ENCODE measurements at regions not wholly inside any gene's neighbourhood (a gene's known extent, or its start where the extent isn't known, plus 50 kb on each side); places are given as distances from the start of the nearest gene placed in this dataset.

GRCh38 chr7:50185951-50186682 is 93.1 kb upstream of the ZPBP start:
- no peak overlapping the region for H3K27ac ChIP-seq
- no peaks in the 10 kb centered on the region for H3F3A ChIP-seq (ENCODE audit: low read depth)
- H3K4me1 Mint-ChIP-seq: peaks cover 6% of the 10 kb centered on the region
- H3K79me2 ChIP-seq (ENCODE audit: low read depth): no peaks in the 10 kb centered on the region
- no peak overlapping the region for H3K27ac Mint-ChIP-seq
- no peak overlapping the region for H3K4me2 ChIP-seq
- H4K20me1 ChIP-seq (ENCODE audit: low read depth): no peaks in the 10 kb centered on the region
- TF ChIP-seq, protein P1, sequence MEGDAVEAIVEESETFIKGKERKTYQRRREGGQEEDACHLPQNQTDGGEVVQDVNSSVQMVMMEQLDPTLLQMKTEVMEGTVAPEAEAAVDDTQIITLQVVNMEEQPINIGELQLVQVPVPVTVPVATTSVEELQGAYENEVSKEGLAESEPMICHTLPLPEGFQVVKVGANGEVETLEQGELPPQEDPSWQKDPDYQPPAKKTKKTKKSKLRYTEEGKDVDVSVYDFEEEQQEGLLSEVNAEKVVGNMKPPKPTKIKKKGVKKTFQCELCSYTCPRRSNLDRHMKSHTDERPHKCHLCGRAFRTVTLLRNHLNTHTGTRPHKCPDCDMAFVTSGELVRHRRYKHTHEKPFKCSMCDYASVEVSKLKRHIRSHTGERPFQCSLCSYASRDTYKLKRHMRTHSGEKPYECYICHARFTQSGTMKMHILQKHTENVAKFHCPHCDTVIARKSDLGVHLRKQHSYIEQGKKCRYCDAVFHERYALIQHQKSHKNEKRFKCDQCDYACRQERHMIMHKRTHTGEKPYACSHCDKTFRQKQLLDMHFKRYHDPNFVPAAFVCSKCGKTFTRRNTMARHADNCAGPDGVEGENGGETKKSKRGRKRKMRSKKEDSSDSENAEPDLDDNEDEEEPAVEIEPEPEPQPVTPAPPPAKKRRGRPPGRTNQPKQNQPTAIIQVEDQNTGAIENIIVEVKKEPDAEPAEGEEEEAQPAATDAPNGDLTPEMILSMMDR (IDR thresholded peaks at IDR 0.05): no peak
- TF ChIP-seq EZH2phosphoT487 (IDR thresholded peaks at IDR 0.05): no peak
- no peak for TF ChIP-seq EZH2 (IDR thresholded peaks at IDR 0.05)
- H3K36me3 Mint-ChIP-seq: no peaks in the 10 kb centered on the region
- no peak for DNase-seq (ENCODE audit: low spot score)
- no peaks in the 10 kb centered on the region for H3K9me3 ChIP-seq (ENCODE audit: low read depth)
- H3K27me3 ChIP-seq: no peaks in the 10 kb centered on the region
- H3K27me3 Mint-ChIP-seq (ENCODE audit: insufficient read depth, low read depth): no peaks in the 10 kb centered on the region
- no peak overlapping the region for H3K9ac ChIP-seq
- peaks cover 2% of the 10 kb centered on the region for H3K9me3 Mint-ChIP-seq
- H3K4me3 ChIP-seq: no peak overlapping the region
- H2AFZ ChIP-seq (replicated peaks): no peak overlapping the region
- no peak overlapping the region for H3K4me3 Mint-ChIP-seq
- H3K4me1 ChIP-seq: no peaks in the 10 kb centered on the region
- H3K36me3 ChIP-seq: no peaks in the 10 kb centered on the region

- H3K4me2 ChIP-seq: no peak overlapping the region
- H2AFZ ChIP-seq (replicated peaks): no peak overlapping the region
- H4K20me1 ChIP-seq (ENCODE audit: low read depth): no peaks in the 10 kb centered on the region
- H3K4me1 Mint-ChIP-seq: peaks cover 6% of the 10 kb centered on the region
- no peaks in the 10 kb centered on the region for H3K9me3 ChIP-seq (ENCODE audit: low read depth)
- no peaks in the 10 kb centered on the region for H3K27me3 Mint-ChIP-seq (ENCODE audit: insufficient read depth, low read depth)
- no peaks in the 10 kb centered on the region for H3K9me3 Mint-ChIP-seq
- H3K79me2 ChIP-seq (ENCODE audit: low read depth): no peaks in the 10 kb centered on the region
- DNase-seq (ENCODE audit: low spot score): no peak
- H3K36me3 ChIP-seq: no peaks in the 10 kb centered on the region
- no peak overlapping the region for H3K4me3 ChIP-seq
- H3K27me3 ChIP-seq: no peaks in the 10 kb centered on the region
- TF ChIP-seq, protein P1 (IDR thresholded peaks at IDR 0.05): no peak
- no peaks in the 10 kb centered on the region for H3K4me1 ChIP-seq
- H3K4me3 Mint-ChIP-seq: no peak overlapping the region
- no peaks in the 10 kb centered on the region for H3F3A ChIP-seq (ENCODE audit: low read depth)
- no peak overlapping the region for H3K27ac ChIP-seq
- no peak overlapping the region for H3K9ac ChIP-seq
- H3K27ac Mint-ChIP-seq: no peak overlapping the region
- no peaks in the 10 kb centered on the region for H3K36me3 Mint-ChIP-seq
Measured at GRCh38 chr7:50185208-50185607, 92.2 kb upstream of the ZPBP start.

- no peak overlapping the region for H3K9ac ChIP-seq
- no peaks in the 10 kb centered on the region for H3K4me1 ChIP-seq
- Mint-ChIP-seq H3K4me3 (no peak overlapping the region), H3K4me1 (peaks cover 6% of the 10 kb centered on the region), H3K9me3 (no peaks in the 10 kb centered on the region), H3K27ac (no peak overlapping the region), H3K36me3 (no peaks in the 10 kb centered on the region), H3K27me3 (ENCODE audit: insufficient read depth, low read depth) (no peaks in the 10 kb centered on the region)
- no peak overlapping the region for H2AFZ ChIP-seq (replicated peaks)
- no peak for DNase-seq (ENCODE audit: low spot score)
- H3K9me3 ChIP-seq (ENCODE audit: low read depth): no peaks in the 10 kb centered on the region
- H3K4me2 ChIP-seq: no peak overlapping the region
- H3K27me3 ChIP-seq: no peaks in the 10 kb centered on the region
- no peaks in the 10 kb centered on the region for H3K36me3 ChIP-seq
- H4K20me1 ChIP-seq (ENCODE audit: low read depth): no peaks in the 10 kb centered on the region
- H3K4me3 ChIP-seq: no peak overlapping the region
- no peaks in the 10 kb centered on the region for H3K79me2 ChIP-seq (ENCODE audit: low read depth)
- no peak overlapping the region for H3K27ac ChIP-seq
- no peak for TF ChIP-seq EZH2phosphoT487 (IDR thresholded peaks at IDR 0.05)
- TF ChIP-seq EZH2 (IDR thresholded peaks at IDR 0.05): no peak
- TF ChIP-seq, protein P1 (IDR thresholded peaks at IDR 0.05): no peak
- no peaks in the 10 kb centered on the region for H3F3A ChIP-seq (ENCODE audit: low read depth)
Measured at GRCh38 chr7:50184271-50184990, 91.4 kb upstream of the ZPBP start.
